CD14-positive monocyte (primary cell): ENCODE measurements at regions not wholly inside any gene's neighbourhood (a gene's known extent, or its start where the extent isn't known, plus 50 kb on each side); places are given as distances from the start of the nearest gene placed in this dataset.
"Not testable (repeated sequence)": the region's sequence is repeated elsewhere in the genome, so short reads cannot be mapped to it uniquely, and the experiment has no call there.

ENCODE experiments used
- DNase-seq, 3 donors: peaks; one replicate each; pipeline ENCODE4 v3.0.0-alpha.2; 2011 to 2022
- H2AFZ ChIP-seq: 2 replicates; pipeline ENCODE4 v1.6.0; 2012; ENCODE audit warnings: mild to moderate bottlenecking, low read depth, low read length, inconsistent platforms; ENCODE audit not compliant: insufficient read depth, poor library complexity, severe bottlenecking
- H3K27ac ChIP-seq, 2 donors: 1 replicate in 1 of 2; 2 replicates in 1 of 2; pipeline ENCODE4 v1.5.1; 2012 to 2013; ENCODE audit warnings: low read length in 2 of 2, control low read depth in 1 of 2, inconsistent platforms in 1 of 2, low read depth in 1 of 2, mild to moderate bottlenecking in 1 of 2
- H3K27me3 ChIP-seq, 2 donors: one replicate each; pipeline versions ENCODE4 v1.6.0 to v1.6.1; 2011 to 2013; ENCODE audit warnings: low read length in 2 of 2; ENCODE audit not compliant: control insufficient read depth in 2 of 2, insufficient read depth in 2 of 2
- H3K36me3 ChIP-seq, 2 donors: replicated peaks in 1 of 2; 1 replicate in 1 of 2; 2 replicates in 1 of 2; pipeline versions ENCODE4 v1.5.1 to v1.6.1; 2012 to 2013; ENCODE audit warnings: low read length in 2 of 2, control low read depth in 1 of 2, inconsistent platforms in 1 of 2, mild to moderate bottlenecking in 1 of 2; ENCODE audit not compliant: insufficient read depth in 2 of 2, control insufficient read depth in 1 of 2
- H3K4me1 ChIP-seq, 2 donors: 1 replicate in 1 of 2; 2 replicates in 1 of 2; pipeline versions ENCODE4 v1.5.1 to v1.6.1; 2012 to 2013; ENCODE audit warnings: low read length in 2 of 2, control low read depth in 1 of 2, inconsistent platforms in 1 of 2, mild to moderate bottlenecking in 1 of 2, moderate library complexity in 1 of 2; ENCODE audit not compliant: insufficient read depth in 2 of 2, control insufficient read depth in 1 of 2
- H3K4me2 ChIP-seq: replicated peaks from 2 replicates; pipeline ENCODE3; 2012; ENCODE audit warnings: low read length, moderate library complexity, mild to moderate bottlenecking; ENCODE audit not compliant: poor library complexity, severe bottlenecking; ENCODE audit errors: extremely low read depth
- H3K4me3 ChIP-seq, 3 experiments: fragments of 200-600 bp in 1 of 3; sonication (generic) in 1 of 3; replicated peaks in 1 of 3; 1 replicate in 2 of 3; 2 replicates in 1 of 3; pipeline ENCODE4 v1.5.1; 2011 to 2013; ENCODE audit warnings: low read length in 3 of 3, mild to moderate bottlenecking in 3 of 3, control low read depth in 2 of 3, low read depth in 2 of 3, inconsistent platforms in 1 of 3, moderate library complexity in 1 of 3
- H3K79me2 ChIP-seq: 2 replicates; pipeline ENCODE4 v1.6.0; 2012; ENCODE audit warnings: mild to moderate bottlenecking, control low read depth, inconsistent platforms, low read length, moderate library complexity; ENCODE audit not compliant: insufficient read depth
- H3K9ac ChIP-seq: 2 replicates; pipeline ENCODE4 v1.6.0; 2017; ENCODE audit warnings: low read length, mild to moderate bottlenecking; ENCODE audit not compliant: insufficient read depth, poor library complexity, severe bottlenecking
- H3K9me3 ChIP-seq, 2 donors: replicated peaks in 1 of 2; 1 replicate in 1 of 2; 2 replicates in 1 of 2; pipeline versions ENCODE4 v1.5.1 to v1.6.1; 2012 to 2013; ENCODE audit warnings: low read length in 2 of 2, control low read depth in 1 of 2; ENCODE audit not compliant: control insufficient read depth in 1 of 2, insufficient read depth in 1 of 2
- H4K20me1 ChIP-seq: 2 replicates; pipeline ENCODE4 v1.6.0; 2012; ENCODE audit warnings: mild to moderate bottlenecking, low read length, control low read depth, moderate library complexity; ENCODE audit not compliant: insufficient read depth
- H3K27ac Mint-ChIP-seq, 7 donors: one replicate each; pipeline ENCODE4 v1.8.0; 2020; ENCODE audit warnings: mild to moderate bottlenecking in 7 of 7, mixed read lengths in 7 of 7, moderate library complexity in 6 of 7, inconsistent platforms in 2 of 7
- H3K27me3 Mint-ChIP-seq, 3 donors: one replicate each; pipeline ENCODE4 v1.8.0; 2021 to 2022; ENCODE audit warnings: low read depth in 3 of 3, mild to moderate bottlenecking in 3 of 3, mixed read lengths in 3 of 3, moderate library complexity in 3 of 3, inconsistent platforms in 1 of 3
- H3K36me3 Mint-ChIP-seq, 2 donors: one replicate each; pipeline ENCODE4 v1.8.0; 2020; ENCODE audit warnings: mixed read lengths in 2 of 2, inconsistent platforms in 1 of 2, mild to moderate bottlenecking in 1 of 2
- H3K4me1 Mint-ChIP-seq: one replicate; pipeline ENCODE4 v1.8.0; 2020; ENCODE audit warnings: mild to moderate bottlenecking, mixed read lengths
- H3K4me3 Mint-ChIP-seq, 2 donors: one replicate each; pipeline ENCODE4 v1.8.0; 2020; ENCODE audit warnings: mild to moderate bottlenecking in 2 of 2, mixed read lengths in 2 of 2, moderate library complexity in 1 of 2
- H3K9me3 Mint-ChIP-seq, 7 donors: one replicate each; pipeline ENCODE4 v1.8.0; 2020 to 2022; ENCODE audit warnings: mixed read lengths in 7 of 7, mild to moderate bottlenecking in 6 of 7, moderate library complexity in 6 of 7, inconsistent platforms in 2 of 7
- CTCF ChIP-seq: fragments of 200-600 bp; IDR thresholded peaks from one replicate; pipeline ENCODE4 v1.8.0; 2022; ENCODE audit warnings: antibody characterized with exemption, mild to moderate bottlenecking
- WGBS: methylation state at CpG from one replicate; pipeline ENCODE4 v1.1.5; 2013; ENCODE audit warnings: missing lambda C conversion rate; ENCODE audit not compliant: insufficient coverage; 5-methylcytosine and 5-hydroxymethylcytosine counted together
- intact Hi-C, 2 donors: fragments of 100-400 bp; cut with micrococcal nuclease; formaldehyde crosslinking; loops; one replicate each; pipeline versions ENCODE4 v1.15.0 to v1.15.1; 2023

- H3K9me3 Mint-ChIP-seq: peaks cover 3 to 27% (median 18%) of the 10 kb centered on the region in 7 donors
- no peak overlapping the region for H3K9ac ChIP-seq
- H3K4me3 ChIP-seq: no peak overlapping the region
- DNase-seq: no peak
- no peaks in the 10 kb centered on the region for H3K4me1 ChIP-seq
- H3K4me1 Mint-ChIP-seq: no peaks in the 10 kb centered on the region
- no peaks in the 10 kb centered on the region for H3K27me3 ChIP-seq
- H3K27ac Mint-ChIP-seq: no peak overlapping the region
- intact Hi-C loops: no loop called here
- H3K4me3 Mint-ChIP-seq: no peak overlapping the region
- H2AFZ ChIP-seq: no peak overlapping the region
- H3K79me2 ChIP-seq: no peaks in the 10 kb centered on the region
- no peaks in the 10 kb centered on the region for H3K36me3 ChIP-seq
- no peaks in the 10 kb centered on the region for H3K36me3 Mint-ChIP-seq
- no peak overlapping the region for H3K27ac ChIP-seq
- WGBS: no CpG with 5 or more reads among the region's 2 CpGs
- no peak for TF ChIP-seq CTCF
- no peaks in the 10 kb centered on the region for H4K20me1 ChIP-seq
- H3K9me3 ChIP-seq: peaks cover 0 to 7% of the 10 kb centered on the region in 2 donors
- no peak overlapping the region for H3K4me2 ChIP-seq
- no peaks in the 10 kb centered on the region for H3K27me3 Mint-ChIP-seq
Measured at GRCh38 chr6:126724821-126725220, 384.9 kb downstream of the CENPW start.

DNA sequence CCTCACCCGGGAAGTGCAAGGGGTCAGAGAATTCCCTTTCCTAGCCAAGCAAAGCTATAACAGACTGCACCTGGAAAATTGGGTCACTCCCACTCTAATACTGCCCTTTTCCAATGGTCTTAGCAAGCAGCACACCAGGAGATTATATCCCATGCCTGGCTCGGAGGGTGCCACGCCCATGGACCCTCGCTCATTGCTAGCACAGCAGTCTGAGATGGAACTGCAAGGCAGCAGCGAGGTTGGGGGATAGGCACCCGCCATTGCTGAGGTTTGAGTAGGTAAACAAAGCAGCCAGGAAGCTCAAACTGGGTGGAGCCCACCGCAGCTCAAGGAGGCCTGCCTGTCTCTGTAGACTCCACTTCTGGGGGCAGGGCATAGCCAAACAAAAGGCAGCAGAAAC lies 386.5 kb downstream of the CENPW start:
- H3K36me3 ChIP-seq, H3K4me3 Mint-ChIP-seq, H4K20me1 ChIP-seq, H3K9me3 ChIP-seq, H3K4me2 ChIP-seq, DNase-seq, H3K4me1 ChIP-seq, H2AFZ ChIP-seq, H3K27me3 ChIP-seq, H3K79me2 ChIP-seq, H3K9ac ChIP-seq, H3K4me3 ChIP-seq, H3K27ac Mint-ChIP-seq, H3K27me3 Mint-ChIP-seq, H3K36me3 Mint-ChIP-seq, H3K4me1 Mint-ChIP-seq, intact Hi-C loops, H3K27ac ChIP-seq: not testable (repeated sequence)
- 83% methylated on average over 4 of the region's 7 CpGs for WGBS
- H3K9me3 Mint-ChIP-seq: peaks cover 3 to 27% (median 18%) of the 10 kb centered on the region in 7 donors
